GM12891 (cell line): ENCODE measurements at regions not wholly inside any gene's neighbourhood (a gene's known extent, or its start where the extent isn't known, plus 50 kb on each side); places are given as distances from the start of the nearest gene placed in this dataset.

Source experiments
- POU2F2 ChIP-seq: IDR thresholded peaks from 2 replicates; pipeline ENCODE4 v1.6.1; 2011; ENCODE audit warnings: low read depth, mild to moderate bottlenecking, control low read depth, low read length, moderate library complexity
- TAF1 ChIP-seq: IDR thresholded peaks from 2 replicates; pipeline ENCODE4 v1.6.1; 2011; ENCODE audit warnings: low read depth, low read length, control low read depth

- TF ChIP-seq TAF1 (no peak), POU2F2 (no peak)
Measured at GRCh38 chr5:168177831-168178450, 113.5 kb upstream of the WWC1 start.
